CD14-positive monocyte (primary cell): ENCODE measurements at regions not wholly inside any gene's neighbourhood (a gene's known extent, or its start where the extent isn't known, plus 50 kb on each side); places are given as distances from the start of the nearest gene placed in this dataset.

Source experiments
- DNase-seq, 3 donors: peaks; one replicate each; pipeline ENCODE4 v3.0.0-alpha.2; 2011 to 2022
- H2AFZ ChIP-seq: 2 replicates; pipeline ENCODE4 v1.6.0; 2012; ENCODE audit warnings: mild to moderate bottlenecking, low read depth, low read length, inconsistent platforms; ENCODE audit not compliant: insufficient read depth, poor library complexity, severe bottlenecking
- H3K27ac ChIP-seq, 2 donors: 1 replicate in 1 of 2; 2 replicates in 1 of 2; pipeline ENCODE4 v1.5.1; 2012 to 2013; ENCODE audit warnings: low read length in 2 of 2, control low read depth in 1 of 2, inconsistent platforms in 1 of 2, low read depth in 1 of 2, mild to moderate bottlenecking in 1 of 2
- H3K27me3 ChIP-seq, 2 donors: one replicate each; pipeline versions ENCODE4 v1.6.0 to v1.6.1; 2011 to 2013; ENCODE audit warnings: low read length in 2 of 2; ENCODE audit not compliant: control insufficient read depth in 2 of 2, insufficient read depth in 2 of 2
- H3K36me3 ChIP-seq, 2 donors: replicated peaks in 1 of 2; 1 replicate in 1 of 2; 2 replicates in 1 of 2; pipeline versions ENCODE4 v1.5.1 to v1.6.1; 2012 to 2013; ENCODE audit warnings: low read length in 2 of 2, control low read depth in 1 of 2, inconsistent platforms in 1 of 2, mild to moderate bottlenecking in 1 of 2; ENCODE audit not compliant: insufficient read depth in 2 of 2, control insufficient read depth in 1 of 2
- H3K4me1 ChIP-seq, 2 donors: 1 replicate in 1 of 2; 2 replicates in 1 of 2; pipeline versions ENCODE4 v1.5.1 to v1.6.1; 2012 to 2013; ENCODE audit warnings: low read length in 2 of 2, control low read depth in 1 of 2, inconsistent platforms in 1 of 2, mild to moderate bottlenecking in 1 of 2, moderate library complexity in 1 of 2; ENCODE audit not compliant: insufficient read depth in 2 of 2, control insufficient read depth in 1 of 2
- H3K4me2 ChIP-seq: replicated peaks from 2 replicates; pipeline ENCODE3; 2012; ENCODE audit warnings: low read length, moderate library complexity, mild to moderate bottlenecking; ENCODE audit not compliant: poor library complexity, severe bottlenecking; ENCODE audit errors: extremely low read depth
- H3K4me3 ChIP-seq, 3 experiments: fragments of 200-600 bp in 1 of 3; sonication (generic) in 1 of 3; replicated peaks in 1 of 3; 1 replicate in 2 of 3; 2 replicates in 1 of 3; pipeline ENCODE4 v1.5.1; 2011 to 2013; ENCODE audit warnings: low read length in 3 of 3, mild to moderate bottlenecking in 3 of 3, control low read depth in 2 of 3, low read depth in 2 of 3, inconsistent platforms in 1 of 3, moderate library complexity in 1 of 3
- H3K79me2 ChIP-seq: 2 replicates; pipeline ENCODE4 v1.6.0; 2012; ENCODE audit warnings: mild to moderate bottlenecking, control low read depth, inconsistent platforms, low read length, moderate library complexity; ENCODE audit not compliant: insufficient read depth
- H3K9ac ChIP-seq: 2 replicates; pipeline ENCODE4 v1.6.0; 2017; ENCODE audit warnings: low read length, mild to moderate bottlenecking; ENCODE audit not compliant: insufficient read depth, poor library complexity, severe bottlenecking
- H3K9me3 ChIP-seq, 2 donors: replicated peaks in 1 of 2; 1 replicate in 1 of 2; 2 replicates in 1 of 2; pipeline versions ENCODE4 v1.5.1 to v1.6.1; 2012 to 2013; ENCODE audit warnings: low read length in 2 of 2, control low read depth in 1 of 2; ENCODE audit not compliant: control insufficient read depth in 1 of 2, insufficient read depth in 1 of 2
- H4K20me1 ChIP-seq: 2 replicates; pipeline ENCODE4 v1.6.0; 2012; ENCODE audit warnings: mild to moderate bottlenecking, low read length, control low read depth, moderate library complexity; ENCODE audit not compliant: insufficient read depth
- H3K27ac Mint-ChIP-seq, 7 donors: one replicate each; pipeline ENCODE4 v1.8.0; 2020; ENCODE audit warnings: mild to moderate bottlenecking in 7 of 7, mixed read lengths in 7 of 7, moderate library complexity in 6 of 7, inconsistent platforms in 2 of 7
- H3K27me3 Mint-ChIP-seq, 3 donors: one replicate each; pipeline ENCODE4 v1.8.0; 2021 to 2022; ENCODE audit warnings: low read depth in 3 of 3, mild to moderate bottlenecking in 3 of 3, mixed read lengths in 3 of 3, moderate library complexity in 3 of 3, inconsistent platforms in 1 of 3
- H3K36me3 Mint-ChIP-seq, 2 donors: one replicate each; pipeline ENCODE4 v1.8.0; 2020; ENCODE audit warnings: mixed read lengths in 2 of 2, inconsistent platforms in 1 of 2, mild to moderate bottlenecking in 1 of 2
- H3K4me1 Mint-ChIP-seq: one replicate; pipeline ENCODE4 v1.8.0; 2020; ENCODE audit warnings: mild to moderate bottlenecking, mixed read lengths
- H3K4me3 Mint-ChIP-seq, 2 donors: one replicate each; pipeline ENCODE4 v1.8.0; 2020; ENCODE audit warnings: mild to moderate bottlenecking in 2 of 2, mixed read lengths in 2 of 2, moderate library complexity in 1 of 2
- H3K9me3 Mint-ChIP-seq, 7 donors: one replicate each; pipeline ENCODE4 v1.8.0; 2020 to 2022; ENCODE audit warnings: mixed read lengths in 7 of 7, mild to moderate bottlenecking in 6 of 7, moderate library complexity in 6 of 7, inconsistent platforms in 2 of 7
- WGBS: methylation state at CpG from one replicate; pipeline ENCODE4 v1.1.5; 2013; ENCODE audit warnings: missing lambda C conversion rate; ENCODE audit not compliant: insufficient coverage; 5-methylcytosine and 5-hydroxymethylcytosine counted together
- intact Hi-C, 2 donors: fragments of 100-400 bp; cut with micrococcal nuclease; formaldehyde crosslinking; loops; one replicate each; pipeline versions ENCODE4 v1.15.0 to v1.15.1; 2023
- TF ChIP-seq, protein P1 (sequence below): fragments of 200-600 bp; IDR thresholded peaks from one replicate; pipeline ENCODE4 v1.8.0; 2022; ENCODE audit warnings: antibody characterized with exemption, mild to moderate bottlenecking

DNA sequence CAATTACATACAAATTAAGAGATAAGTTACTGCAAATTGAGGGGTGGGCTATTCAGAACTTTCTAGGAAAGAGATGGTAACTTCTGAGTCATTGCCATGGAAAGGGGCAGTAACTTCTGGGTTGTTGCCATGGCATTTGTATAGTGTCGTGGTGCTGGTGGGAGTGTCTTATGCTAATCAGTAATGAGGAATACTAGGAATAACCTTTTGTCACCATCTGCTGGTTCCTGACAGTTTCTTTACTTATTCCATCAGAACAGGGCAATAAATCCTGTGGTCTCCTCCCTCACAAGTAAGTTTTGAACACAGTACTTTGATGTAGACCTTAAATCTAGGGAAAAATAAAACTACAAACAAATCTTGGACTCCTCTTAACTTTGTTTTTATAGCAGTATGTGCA, 435.4 kb downstream of the BCL11A start:
- H3K27me3 Mint-ChIP-seq: peaks cover 0 to 3% (median 0%) of the 10 kb centered on the region in 3 donors
- DNase-seq: no peak
- Histone ChIP-seq H3K4me3 (no peak overlapping the region), H3K36me3 (no peaks in the 10 kb centered on the region), H4K20me1 (no peaks in the 10 kb centered on the region), H3K4me2 (no peak overlapping the region), H3K9me3 (peaks cover 2 to 4% of the 10 kb centered on the region in 2 donors), H3K9ac (no peak overlapping the region), H3K27me3 (no peaks in the 10 kb centered on the region), H3K4me1 (no peaks in the 10 kb centered on the region), H2AFZ (no peak overlapping the region), H3K79me2 (no peaks in the 10 kb centered on the region), H3K27ac (no peak overlapping the region)
- no peak overlapping the region for H3K4me3 Mint-ChIP-seq
- H3K27ac Mint-ChIP-seq: no peak overlapping the region
- WGBS: no CpG with 5 or more reads among the region's 1 CpG
- TF ChIP-seq, protein P1, sequence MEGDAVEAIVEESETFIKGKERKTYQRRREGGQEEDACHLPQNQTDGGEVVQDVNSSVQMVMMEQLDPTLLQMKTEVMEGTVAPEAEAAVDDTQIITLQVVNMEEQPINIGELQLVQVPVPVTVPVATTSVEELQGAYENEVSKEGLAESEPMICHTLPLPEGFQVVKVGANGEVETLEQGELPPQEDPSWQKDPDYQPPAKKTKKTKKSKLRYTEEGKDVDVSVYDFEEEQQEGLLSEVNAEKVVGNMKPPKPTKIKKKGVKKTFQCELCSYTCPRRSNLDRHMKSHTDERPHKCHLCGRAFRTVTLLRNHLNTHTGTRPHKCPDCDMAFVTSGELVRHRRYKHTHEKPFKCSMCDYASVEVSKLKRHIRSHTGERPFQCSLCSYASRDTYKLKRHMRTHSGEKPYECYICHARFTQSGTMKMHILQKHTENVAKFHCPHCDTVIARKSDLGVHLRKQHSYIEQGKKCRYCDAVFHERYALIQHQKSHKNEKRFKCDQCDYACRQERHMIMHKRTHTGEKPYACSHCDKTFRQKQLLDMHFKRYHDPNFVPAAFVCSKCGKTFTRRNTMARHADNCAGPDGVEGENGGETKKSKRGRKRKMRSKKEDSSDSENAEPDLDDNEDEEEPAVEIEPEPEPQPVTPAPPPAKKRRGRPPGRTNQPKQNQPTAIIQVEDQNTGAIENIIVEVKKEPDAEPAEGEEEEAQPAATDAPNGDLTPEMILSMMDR: no peak
- peaks cover 0 to 25% (median 8%) of the 10 kb centered on the region in 7 donors for H3K9me3 Mint-ChIP-seq
- intact Hi-C loops: no loop called here
- no peaks in the 10 kb centered on the region for H3K36me3 Mint-ChIP-seq
- H3K4me1 Mint-ChIP-seq: peaks cover 13% of the 10 kb centered on the region

DNA sequence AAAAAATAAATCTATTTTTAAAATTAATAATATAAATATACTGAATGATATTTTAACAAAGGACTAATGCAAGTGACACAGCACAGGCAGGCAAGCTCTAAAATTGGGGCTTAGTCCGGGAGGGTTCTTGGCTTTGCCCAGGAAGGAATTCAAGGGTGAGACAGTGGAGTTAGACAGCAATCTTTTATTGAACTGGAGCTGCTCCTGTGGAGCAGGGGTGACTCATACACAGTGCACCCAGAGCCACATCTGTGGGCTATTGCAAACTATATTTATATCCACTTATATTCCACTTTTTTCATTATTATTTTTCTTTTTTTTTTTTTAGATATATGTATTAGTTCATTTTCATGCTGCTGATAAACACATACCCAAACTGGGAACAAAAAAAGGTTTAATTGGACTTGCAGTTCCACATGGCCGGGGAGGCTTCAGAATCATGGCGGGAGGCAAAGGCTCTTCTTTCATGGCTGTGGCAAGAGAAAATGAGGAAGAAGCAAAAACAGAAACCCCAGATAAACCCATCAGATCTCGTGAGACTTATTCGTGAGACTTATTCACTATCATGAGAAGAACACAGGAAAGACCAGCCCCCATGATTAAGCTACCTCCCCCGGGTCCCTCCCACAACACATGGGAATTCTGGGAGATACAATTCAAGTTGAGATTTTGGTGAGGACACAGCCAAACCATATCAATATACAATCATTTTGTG, 437.1 kb downstream of the BCL11A start:
- WGBS: no CpG with 5 or more reads among the region's 6 CpGs

More for the DNA sequence above, 437.1 kb downstream of the BCL11A start:
- Mint-ChIP-seq H3K27ac (no peak overlapping the region), H3K4me3 (no peak overlapping the region), H3K9me3 (peaks cover 0 to 20% (median 4%) of the 10 kb centered on the region in 7 donors), H3K27me3 (peaks cover 0 to 3% (median 0%) of the 10 kb centered on the region in 3 donors), H3K36me3 (no peaks in the 10 kb centered on the region), H3K4me1 (peaks cover 13% of the 10 kb centered on the region)
- no peak overlapping the region for H3K4me3 ChIP-seq
- intact Hi-C loops: no loop called here
- no peak overlapping the region for H3K9ac ChIP-seq
- TF ChIP-seq, protein P1: no peak
- H3K27me3 ChIP-seq: no peaks in the 10 kb centered on the region
- no peaks in the 10 kb centered on the region for H3K36me3 ChIP-seq
- no peak for DNase-seq
- H3K4me2 ChIP-seq: no peak overlapping the region
- no peaks in the 10 kb centered on the region for H3K4me1 ChIP-seq
- no peak overlapping the region for H3K27ac ChIP-seq
- no peaks in the 10 kb centered on the region for H3K9me3 ChIP-seq
- no peak overlapping the region for H2AFZ ChIP-seq
- H4K20me1 ChIP-seq: no peaks in the 10 kb centered on the region
- H3K79me2 ChIP-seq: no peaks in the 10 kb centered on the region
